ENCODE measurements at regions not wholly inside any gene's neighbourhood (a gene's known extent, or its start where the extent isn't known, plus 50 kb on each side); places are given as distances from the start of the nearest gene placed in this dataset.

GRCh38 chr2:129765678-129766351 lies 213.7 kb upstream of the RAB6C start:
- H3K27me3 ChIP-seq = no peaks in the 10 kb centered on the region
- H3K36me3 ChIP-seq = no peaks in the 10 kb centered on the region
- no peak overlapping the region for H3K4me3 ChIP-seq
- no peaks in the 10 kb centered on the region for H3K9me3 ChIP-seq
- no peak overlapping the region for H3K27ac ChIP-seq
- H3K4me1 ChIP-seq = no peaks in the 10 kb centered on the region
- in situ Hi-C loops (cut with MboI; ENCODE audit: low sequenced_read_pairs in 4 of 4) = no loop called here
- intact Hi-C loops (cut with DNase I; ENCODE audit: low total_unique reads) = no loop called here
- no peak for DNase-seq
- no peak for ATAC-seq
- TF ChIP-seq CTCF (IDR thresholded peaks at IDR 0.05 in 4 of 5, conservative IDR thresholded peaks at IDR 0.05 in 1 of 5) = no peak
- no peak for TF ChIP-seq POLR2A (IDR thresholded peaks at IDR 0.05)

- H3K27me3 ChIP-seq = no peaks in the 10 kb centered on the region
- ATAC-seq = no peak
- H3K4me3 ChIP-seq = no peak overlapping the region
- H3K27ac ChIP-seq = no peak overlapping the region
- in situ Hi-C loops (cut with MboI; ENCODE audit: low sequenced_read_pairs in 4 of 4) (no loop called here), intact Hi-C loops (cut with DNase I; ENCODE audit: low total_unique reads) (no loop called here)
- DNase-seq = no peak
- H3K9me3 ChIP-seq = no peaks in the 10 kb centered on the region
- no peaks in the 10 kb centered on the region for H3K36me3 ChIP-seq
- no peak for TF ChIP-seq CTCF (IDR thresholded peaks at IDR 0.05 in 4 of 5, conservative IDR thresholded peaks at IDR 0.05 in 1 of 5)
- no peak for TF ChIP-seq POLR2A (IDR thresholded peaks at IDR 0.05)
- H3K4me1 ChIP-seq = no peaks in the 10 kb centered on the region
Observed at GRCh38 chr2:129766374-129766993, 213.0 kb upstream of the RAB6C start.

GRCh38 chr2:129767346-129768035 lies 212.0 kb upstream of the RAB6C start:
- Histone ChIP-seq H3K27ac (no peak overlapping the region), H3K4me3 (no peak overlapping the region), H3K36me3 (no peaks in the 10 kb centered on the region), H3K27me3 (no peaks in the 10 kb centered on the region), H3K4me1 (no peaks in the 10 kb centered on the region), H3K9me3 (no peaks in the 10 kb centered on the region)
- DNase-seq (no peak), ATAC-seq (no peak)
- TF ChIP-seq CTCF (IDR thresholded peaks at IDR 0.05 in 4 of 5, conservative IDR thresholded peaks at IDR 0.05 in 1 of 5) (no peak), POLR2A (IDR thresholded peaks at IDR 0.05) (no peak)
- intact Hi-C loops (cut with DNase I; ENCODE audit: low total_unique reads) = no loop called here
- in situ Hi-C loops (cut with MboI; ENCODE audit: low sequenced_read_pairs in 4 of 4) = no loop called here

- Histone ChIP-seq H3K9me3 (no peaks in the 10 kb centered on the region), H3K4me3 (no peak overlapping the region), H3K27me3 (no peaks in the 10 kb centered on the region), H3K27ac (no peak overlapping the region), H3K4me1 (no peaks in the 10 kb centered on the region), H3K36me3 (no peaks in the 10 kb centered on the region)
- in situ Hi-C loops (cut with MboI; ENCODE audit: low sequenced_read_pairs in 4 of 4) = no loop called here
- ATAC-seq (no peak), DNase-seq (no peak)
- intact Hi-C loops (cut with DNase I; ENCODE audit: low total_unique reads) = no loop called here
- TF ChIP-seq CTCF (IDR thresholded peaks at IDR 0.05 in 4 of 5, conservative IDR thresholded peaks at IDR 0.05 in 1 of 5) (no peak), POLR2A (IDR thresholded peaks at IDR 0.05) (no peak)
Observed at GRCh38 chr2:129768036-129768386, 211.5 kb upstream of the RAB6C start.
